Type B pancreatic cell (in vitro differentiated cells): ENCODE measurements at regions not wholly inside any gene's neighbourhood (a gene's known extent, or its start where the extent isn't known, plus 50 kb on each side); places are given as distances from the start of the nearest gene placed in this dataset.

Experiments
- DNase-seq: peaks from one replicate; pipeline ENCODE4 v3.0.0; 2021; ENCODE audit warnings: mixed read lengths; ENCODE audit not compliant: unreplicated experiment; ENCODE audit errors: extremely low spot score
- H3K27ac Mint-ChIP-seq: 2 replicates; pipeline ENCODE4 v1.8.0; 2021; ENCODE audit warnings: mild to moderate bottlenecking, mixed read lengths
- H3K27me3 Mint-ChIP-seq: 2 replicates; pipeline ENCODE4 v1.8.0; 2021; ENCODE audit warnings: mixed read lengths
- H3K36me3 Mint-ChIP-seq: 2 replicates; pipeline ENCODE4 v1.8.0; 2021; ENCODE audit warnings: mixed read lengths
- H3K4me1 Mint-ChIP-seq: one replicate; pipeline ENCODE4 v1.8.0; 2021; ENCODE audit warnings: mixed read lengths; ENCODE audit not compliant: unreplicated experiment
- H3K4me3 Mint-ChIP-seq: 2 replicates; pipeline ENCODE4 v1.8.0; 2021; ENCODE audit warnings: mild to moderate bottlenecking, mixed read lengths
- H3K9me3 Mint-ChIP-seq: 2 replicates; pipeline ENCODE4 v1.8.0; 2021; ENCODE audit warnings: mixed read lengths
- CTCF ChIP-seq: fragments of 200-600 bp; sonication (generic); conservative IDR thresholded peaks from 2 replicates; pipeline ENCODE4 v1.5.0; 2021; ENCODE audit warnings: antibody characterized with exemption, mild to moderate bottlenecking

GRCh38 chr3:177249203-177249602 is 51.9 kb upstream of the TBL1XR1 start:
- no peaks in the 10 kb centered on the region for H3K27me3 Mint-ChIP-seq
- H3K9me3 Mint-ChIP-seq: peaks cover 8% of the 10 kb centered on the region
- no peak for TF ChIP-seq CTCF
- no peaks in the 10 kb centered on the region for H3K36me3 Mint-ChIP-seq
- peaks cover 4% of the 10 kb centered on the region for H3K4me1 Mint-ChIP-seq
- H3K27ac Mint-ChIP-seq: no peak overlapping the region
- H3K4me3 Mint-ChIP-seq: no peak overlapping the region
- no peak for DNase-seq

GRCh38 chr3:177250151-177250550 is 52.9 kb upstream of the TBL1XR1 start:
- peaks cover 8% of the 10 kb centered on the region for H3K9me3 Mint-ChIP-seq

GRCh38 chr3:177251755-177252154 is 54.5 kb upstream of the TBL1XR1 start:
- H3K9me3 Mint-ChIP-seq: peaks cover 8% of the 10 kb centered on the region
- TF ChIP-seq CTCF: no peak
- H3K27ac Mint-ChIP-seq: no peak overlapping the region
- H3K4me1 Mint-ChIP-seq: peaks cover 4% of the 10 kb centered on the region
- no peaks in the 10 kb centered on the region for H3K27me3 Mint-ChIP-seq
- H3K36me3 Mint-ChIP-seq: no peaks in the 10 kb centered on the region
- H3K4me3 Mint-ChIP-seq: no peak overlapping the region
- no peak for DNase-seq

More at GRCh38 chr3:177250151-177250550, 52.9 kb upstream of the TBL1XR1 start:
- H3K27me3 Mint-ChIP-seq: no peaks in the 10 kb centered on the region
- TF ChIP-seq CTCF: no peak
- H3K4me3 Mint-ChIP-seq: no peak overlapping the region
- DNase-seq: no peak
- H3K4me1 Mint-ChIP-seq: peaks cover 4% of the 10 kb centered on the region
- no peak overlapping the region for H3K27ac Mint-ChIP-seq
- no peaks in the 10 kb centered on the region for H3K36me3 Mint-ChIP-seq

DNA sequence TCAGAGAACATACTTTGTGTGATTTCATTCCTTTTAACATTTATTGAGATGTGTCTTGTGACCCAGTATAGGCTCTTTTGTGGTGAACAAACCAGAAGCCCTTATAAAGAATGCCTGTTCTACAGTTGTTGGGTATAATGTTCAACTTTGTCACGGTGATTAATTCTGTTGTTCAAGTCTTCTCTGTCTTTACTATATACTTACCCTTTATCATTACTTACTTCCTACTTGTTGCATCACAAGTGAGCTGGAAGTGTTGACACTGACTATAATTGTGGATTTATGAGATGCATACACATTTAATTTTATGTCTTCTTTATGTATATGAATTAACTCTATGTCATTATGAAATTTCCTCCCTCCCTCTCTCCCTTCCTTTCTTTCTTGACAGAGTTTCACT is 59.7 kb upstream of the TBL1XR1 start:
- no peaks in the 10 kb centered on the region for H3K9me3 Mint-ChIP-seq
- DNase-seq: no peak
- H3K36me3 Mint-ChIP-seq: no peaks in the 10 kb centered on the region
- no peak overlapping the region for H3K27ac Mint-ChIP-seq
- no peak for TF ChIP-seq CTCF
- H3K4me1 Mint-ChIP-seq: no peaks in the 10 kb centered on the region
- H3K4me3 Mint-ChIP-seq: no peak overlapping the region
- H3K27me3 Mint-ChIP-seq: no peaks in the 10 kb centered on the region

DNA sequence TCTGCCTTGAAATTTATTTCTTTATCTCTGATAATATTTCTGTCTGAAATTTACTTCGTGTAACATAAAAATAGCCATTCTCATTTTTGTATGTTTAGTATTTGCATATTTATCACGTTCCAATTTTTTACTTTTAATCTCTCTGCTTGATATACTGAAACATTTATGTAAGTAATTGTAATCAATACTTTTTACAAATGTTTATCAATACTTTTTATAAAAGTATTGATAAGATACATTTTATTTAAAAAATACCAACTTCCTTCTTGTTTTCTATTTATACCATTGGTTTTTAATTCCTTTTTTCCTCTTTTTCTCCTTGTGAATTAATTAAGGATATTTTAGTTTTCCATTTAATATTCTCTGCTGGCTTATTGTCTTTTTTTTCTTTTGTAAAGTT is 60.3 kb upstream of the TBL1XR1 start:
- no peaks in the 10 kb centered on the region for H3K9me3 Mint-ChIP-seq
- no peaks in the 10 kb centered on the region for H3K27me3 Mint-ChIP-seq
- peaks cover 6% of the 10 kb centered on the region for H3K4me1 Mint-ChIP-seq
- DNase-seq: no peak
- no peak overlapping the region for H3K27ac Mint-ChIP-seq
- no peak overlapping the region for H3K4me3 Mint-ChIP-seq
- no peaks in the 10 kb centered on the region for H3K36me3 Mint-ChIP-seq
- no peak for TF ChIP-seq CTCF

DNA sequence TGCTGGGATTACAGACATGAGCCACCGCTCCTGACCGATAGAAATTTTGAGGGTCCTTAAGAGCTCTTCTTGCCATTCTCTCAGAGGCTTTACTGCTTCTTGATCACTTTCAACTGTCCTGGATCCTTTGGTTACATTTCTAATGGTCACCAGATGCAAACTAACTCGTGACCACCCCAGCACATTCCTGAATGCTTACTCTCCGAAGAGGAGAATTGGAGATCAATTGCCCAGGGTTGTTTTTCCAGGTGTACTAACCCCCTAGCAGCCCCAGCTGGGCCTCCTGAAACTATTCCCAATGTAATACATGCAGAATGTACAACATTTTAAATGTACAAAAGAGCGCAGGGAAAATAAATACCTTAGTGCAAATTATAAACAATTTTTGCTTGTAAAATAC is 65.1 kb upstream of the TBL1XR1 start:
- Mint-ChIP-seq H3K27me3 (no peaks in the 10 kb centered on the region), H3K9me3 (no peaks in the 10 kb centered on the region), H3K4me3 (no peak overlapping the region), H3K4me1 (peaks cover 14% of the 10 kb centered on the region), H3K36me3 (no peaks in the 10 kb centered on the region), H3K27ac (peak overlapping the region; percentile 53)
- no peak for TF ChIP-seq CTCF
- peak; percentile 22 for DNase-seq
